Testis (tissue), 2 donors: ENCODE measurements at regions not wholly inside any gene's neighbourhood (a gene's known extent, or its start where the extent isn't known, plus 50 kb on each side); places are given as distances from the start of the nearest gene placed in this dataset.

ENCODE experiments used
- DNase-seq: peaks from one replicate; pipeline ENCODE4 v3.0.0-alpha.2; 2019
- H3K27ac ChIP-seq, 2 donors: fragments of 200-600 bp; sonication (generic); one replicate each; pipeline ENCODE4 v1.5.1; 2019
- H3K27me3 ChIP-seq: fragments of 200-600 bp; sonication (generic); one replicate; pipeline ENCODE4 v1.5.1; 2019
- H3K36me3 ChIP-seq: fragments of 200-600 bp; sonication (generic); one replicate; pipeline ENCODE4 v1.5.1; 2017; ENCODE audit warnings: low read depth; ENCODE audit errors: missing control alignments
- H3K4me1 ChIP-seq: fragments of 200-600 bp; sonication (generic); one replicate; pipeline ENCODE4 v1.5.1; 2019
- H3K4me3 ChIP-seq, 2 donors: fragments of 200-600 bp; sonication (generic); one replicate each; pipeline ENCODE4 v1.5.1; 2017 to 2019
- H3K9me3 ChIP-seq: fragments of 200-600 bp; sonication (generic); one replicate; pipeline ENCODE4 v1.5.1; 2017
- POLR2A ChIP-seq: fragments of 450-650 bp; IDR thresholded peaks from one replicate; pipeline ENCODE4 v1.6.1; 2017; ENCODE audit warnings: antibody characterized with exemption, mild to moderate bottlenecking, moderate library complexity
- WGBS, 2 donors: methylation state at CpG; one replicate each; pipeline ENCODE4 v1.1.5; 2018; 5-methylcytosine and 5-hydroxymethylcytosine counted together
- intact Hi-C: fragments of 100-400 bp; cut with DNase I; formaldehyde crosslinking; loops from one replicate; pipeline ENCODE4 v1.15.1; 2023; ENCODE audit warnings: low total_unique reads
- small RNA-seq, 2 donors: library from RNA; depleted of rRNA; stranded (forward); fragments of <200 nt; gene quantifications; one replicate each; pipeline ENCODE3, GENCODE V24; 2016
- TF ChIP-seq, protein P1 (sequence below), 3 experiments: fragments of 450-650 bp in 2 of 3; fragments of 200-600 bp in 1 of 3; sonication (generic) in 1 of 3; IDR thresholded peaks; one replicate each; pipeline ENCODE4 v1.5.1; 2016 to 2019; ENCODE audit warnings: antibody characterized with exemption in 3 of 3, mild to moderate bottlenecking in 2 of 3, moderate library complexity in 1 of 3

DNA sequence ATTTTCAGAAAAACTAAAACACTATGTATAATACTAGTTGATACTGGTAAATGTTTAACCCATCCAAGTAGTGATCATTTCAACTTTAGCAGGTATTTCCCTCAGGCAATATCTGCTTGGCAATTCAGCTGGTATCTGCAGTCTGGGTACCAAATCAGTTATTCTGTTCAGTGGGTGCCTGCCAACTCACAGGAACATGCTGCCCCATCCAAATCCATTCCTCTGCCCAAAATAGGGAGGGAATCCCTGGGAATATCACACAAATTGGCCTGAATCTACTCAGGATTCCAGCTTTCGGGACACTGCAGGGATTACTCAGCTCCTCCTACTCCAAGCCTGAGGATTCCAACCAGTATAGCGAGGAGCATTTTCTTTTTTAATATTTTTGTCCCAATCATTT lies 61.7 kb upstream of the PDE4D start:
- no peak for DNase-seq
- no peak for TF ChIP-seq POLR2A
- TF ChIP-seq, protein P1, sequence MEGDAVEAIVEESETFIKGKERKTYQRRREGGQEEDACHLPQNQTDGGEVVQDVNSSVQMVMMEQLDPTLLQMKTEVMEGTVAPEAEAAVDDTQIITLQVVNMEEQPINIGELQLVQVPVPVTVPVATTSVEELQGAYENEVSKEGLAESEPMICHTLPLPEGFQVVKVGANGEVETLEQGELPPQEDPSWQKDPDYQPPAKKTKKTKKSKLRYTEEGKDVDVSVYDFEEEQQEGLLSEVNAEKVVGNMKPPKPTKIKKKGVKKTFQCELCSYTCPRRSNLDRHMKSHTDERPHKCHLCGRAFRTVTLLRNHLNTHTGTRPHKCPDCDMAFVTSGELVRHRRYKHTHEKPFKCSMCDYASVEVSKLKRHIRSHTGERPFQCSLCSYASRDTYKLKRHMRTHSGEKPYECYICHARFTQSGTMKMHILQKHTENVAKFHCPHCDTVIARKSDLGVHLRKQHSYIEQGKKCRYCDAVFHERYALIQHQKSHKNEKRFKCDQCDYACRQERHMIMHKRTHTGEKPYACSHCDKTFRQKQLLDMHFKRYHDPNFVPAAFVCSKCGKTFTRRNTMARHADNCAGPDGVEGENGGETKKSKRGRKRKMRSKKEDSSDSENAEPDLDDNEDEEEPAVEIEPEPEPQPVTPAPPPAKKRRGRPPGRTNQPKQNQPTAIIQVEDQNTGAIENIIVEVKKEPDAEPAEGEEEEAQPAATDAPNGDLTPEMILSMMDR (IDR thresholded peaks at IDR 0.05), result no peak
- no peaks in the 10 kb centered on the region for H3K4me1 ChIP-seq
- no peak overlapping the region for H3K4me3 ChIP-seq
- H3K9me3 ChIP-seq, result no peaks in the 10 kb centered on the region
- WGBS, 2 donors, result 63 to 67% methylated on average over 2 of the region's 2 CpGs
- H3K27me3 ChIP-seq, result no peaks in the 10 kb centered on the region
- no peak overlapping the region for H3K27ac ChIP-seq
- intact Hi-C loops, result no loop called here
- H3K36me3 ChIP-seq, result no peaks in the 10 kb centered on the region

- TF ChIP-seq, protein P1 (IDR thresholded peaks at IDR 0.05), result no peak
- TF ChIP-seq POLR2A, result no peak
- no peak for DNase-seq
- Histone ChIP-seq H3K27ac (no peak overlapping the region), H3K4me1 (no peaks in the 10 kb centered on the region), H3K4me3 (no peak overlapping the region), H3K9me3 (no peaks in the 10 kb centered on the region), H3K36me3 (no peaks in the 10 kb centered on the region), H3K27me3 (no peaks in the 10 kb centered on the region)
- intact Hi-C loops, result no loop called here
- WGBS, 2 donors, result 48 to 49% methylated on average over 6 of the region's 6 CpGs
These were observed 50.1 kb upstream of the PDE4D start for GRCh38 chr5:59943452-59944113.

Small RNA genes lying in the stretch of these regions (small RNA-seq; reads per million reads assigned to genes)
- gene RNU6-806P, result 0 reads per million in 2 donors
